ENCODE measurements at regions not wholly inside any gene's neighbourhood (a gene's known extent, or its start where the extent isn't known, plus 50 kb on each side); places are given as distances from the start of the nearest gene placed in this dataset.
"Not testable (repeated sequence)": the region's sequence is repeated elsewhere in the genome, so short reads cannot be mapped to it uniquely, and the experiment has no call there.

DNA sequence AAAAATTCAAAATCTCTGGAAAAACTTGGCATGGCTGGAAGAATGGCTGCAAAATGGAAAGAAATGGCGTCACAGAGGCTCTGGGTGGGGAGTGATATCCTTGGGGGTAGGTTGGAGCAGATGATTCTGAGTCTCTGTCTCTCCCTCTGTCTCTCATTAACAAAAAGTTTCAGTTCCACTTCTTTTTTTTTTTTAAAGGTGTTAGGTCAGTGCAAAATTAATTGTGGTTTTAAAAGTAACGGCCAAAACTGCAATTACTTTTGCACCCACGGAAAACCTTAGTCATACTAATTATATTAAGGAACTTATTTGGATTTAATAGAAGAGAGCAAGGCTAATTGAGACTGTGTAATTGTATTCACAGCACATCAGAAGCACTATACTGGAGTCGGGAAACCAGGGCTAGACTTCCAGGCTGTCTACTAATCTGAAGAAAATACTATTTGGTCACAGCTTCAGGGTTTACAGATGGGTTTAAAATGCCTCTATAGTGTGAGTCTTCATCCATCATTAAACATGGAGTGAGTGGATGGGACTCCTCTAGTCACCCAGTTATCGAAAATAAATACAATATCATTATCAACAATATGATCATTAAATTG, 289.1 kb upstream of the PLD5 start:
- TF ChIP-seq, protein P1, sequence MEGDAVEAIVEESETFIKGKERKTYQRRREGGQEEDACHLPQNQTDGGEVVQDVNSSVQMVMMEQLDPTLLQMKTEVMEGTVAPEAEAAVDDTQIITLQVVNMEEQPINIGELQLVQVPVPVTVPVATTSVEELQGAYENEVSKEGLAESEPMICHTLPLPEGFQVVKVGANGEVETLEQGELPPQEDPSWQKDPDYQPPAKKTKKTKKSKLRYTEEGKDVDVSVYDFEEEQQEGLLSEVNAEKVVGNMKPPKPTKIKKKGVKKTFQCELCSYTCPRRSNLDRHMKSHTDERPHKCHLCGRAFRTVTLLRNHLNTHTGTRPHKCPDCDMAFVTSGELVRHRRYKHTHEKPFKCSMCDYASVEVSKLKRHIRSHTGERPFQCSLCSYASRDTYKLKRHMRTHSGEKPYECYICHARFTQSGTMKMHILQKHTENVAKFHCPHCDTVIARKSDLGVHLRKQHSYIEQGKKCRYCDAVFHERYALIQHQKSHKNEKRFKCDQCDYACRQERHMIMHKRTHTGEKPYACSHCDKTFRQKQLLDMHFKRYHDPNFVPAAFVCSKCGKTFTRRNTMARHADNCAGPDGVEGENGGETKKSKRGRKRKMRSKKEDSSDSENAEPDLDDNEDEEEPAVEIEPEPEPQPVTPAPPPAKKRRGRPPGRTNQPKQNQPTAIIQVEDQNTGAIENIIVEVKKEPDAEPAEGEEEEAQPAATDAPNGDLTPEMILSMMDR (IDR thresholded peaks at IDR 0.05; ENCODE audit: poor library complexity, severe bottlenecking), result no peak
- Histone ChIP-seq H3K9me3 (ENCODE audit: severe bottlenecking) (no peaks in the 10 kb centered on the region), H3K27ac (ENCODE audit: poor library complexity, severe bottlenecking) (no peak overlapping the region), H3K27me3 (ENCODE audit: insufficient read depth, poor library complexity, severe bottlenecking) (no peaks in the 10 kb centered on the region), H3K4me3 (ENCODE audit: severe bottlenecking) (no peak overlapping the region), H3K4me1 (ENCODE audit: insufficient read depth, poor library complexity, severe bottlenecking) (no peaks in the 10 kb centered on the region), H3K36me3 (ENCODE audit: low read depth) (no peaks in the 10 kb centered on the region)
- ATAC-seq (ENCODE audit: low read depth) (no peak), DNase-seq (ENCODE audit: low spot score) (no peak)

DNA sequence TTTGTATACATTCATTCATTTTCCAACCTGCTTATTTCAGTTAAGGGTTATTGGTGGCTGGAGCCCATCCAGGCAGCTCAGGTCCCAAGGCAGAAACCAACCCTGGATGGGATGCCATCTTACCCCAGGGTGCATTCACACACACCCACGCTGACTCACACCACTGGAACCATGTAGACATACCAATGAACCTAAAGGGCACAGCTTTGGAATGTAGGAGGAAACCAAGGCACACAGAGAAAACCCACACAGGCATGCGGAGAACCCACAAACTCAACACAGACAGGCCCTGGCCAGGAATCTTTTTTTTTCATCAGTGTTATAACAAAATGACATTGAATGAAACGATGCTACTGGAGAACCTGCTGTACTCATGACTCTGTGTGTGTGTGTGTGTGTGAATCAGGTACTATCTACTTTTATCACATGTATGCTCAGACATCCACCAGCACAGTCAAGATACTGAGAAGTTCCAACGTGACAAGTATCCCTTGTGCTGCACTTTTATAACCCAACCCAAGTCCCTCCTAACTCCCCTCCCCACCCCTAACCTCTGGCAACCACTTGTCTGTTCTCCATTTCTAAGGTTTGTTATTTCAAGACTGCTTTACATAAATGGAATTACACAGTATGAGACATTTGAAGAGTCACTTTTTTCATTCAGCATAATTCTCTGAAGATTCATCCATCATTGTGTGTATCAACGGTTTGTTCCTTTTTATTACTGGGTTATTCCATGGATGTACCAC, 286.8 kb upstream of the PLD5 start:
- no peak overlapping the region for H3K4me3 ChIP-seq (ENCODE audit: severe bottlenecking)
- no peak for DNase-seq (ENCODE audit: low spot score)
- TF ChIP-seq, protein P1 (IDR thresholded peaks at IDR 0.05; ENCODE audit: poor library complexity, severe bottlenecking), result no peak

DNA sequence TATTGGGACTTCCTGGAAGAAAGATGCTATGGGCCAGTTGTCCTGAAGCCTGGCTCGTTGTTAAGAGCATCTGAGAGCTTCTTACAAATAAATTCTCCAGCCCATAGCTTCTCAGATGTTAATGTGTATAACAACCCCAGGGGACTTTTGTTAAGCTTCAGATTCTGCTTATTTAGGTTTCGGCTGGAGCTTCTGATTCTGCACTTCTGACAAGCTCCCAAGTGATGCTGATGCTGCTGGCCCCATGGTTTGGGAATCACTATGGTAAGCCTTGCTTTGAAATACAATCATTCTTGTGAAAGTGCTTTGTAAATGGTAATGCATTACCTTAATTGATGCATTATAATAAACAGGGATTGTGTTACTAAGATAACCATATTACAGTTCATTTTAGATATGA, 281.8 kb upstream of the PLD5 start:
- Histone ChIP-seq H3K27me3 (ENCODE audit: insufficient read depth, poor library complexity, severe bottlenecking) (no peaks in the 10 kb centered on the region), H3K9me3 (ENCODE audit: severe bottlenecking) (no peaks in the 10 kb centered on the region), H3K27ac (ENCODE audit: poor library complexity, severe bottlenecking) (no peak overlapping the region), H3K36me3 (ENCODE audit: low read depth) (no peaks in the 10 kb centered on the region), H3K4me1 (ENCODE audit: insufficient read depth, poor library complexity, severe bottlenecking) (no peaks in the 10 kb centered on the region), H3K4me3 (ENCODE audit: severe bottlenecking) (no peak overlapping the region)
- TF ChIP-seq, protein P1 (IDR thresholded peaks at IDR 0.05; ENCODE audit: poor library complexity, severe bottlenecking), result no peak
- ATAC-seq (ENCODE audit: low read depth), result no peak
- no peak for DNase-seq (ENCODE audit: low spot score)

More for the DNA sequence above, 286.8 kb upstream of the PLD5 start:
- no peaks in the 10 kb centered on the region for H3K27me3 ChIP-seq (ENCODE audit: insufficient read depth, poor library complexity, severe bottlenecking)
- no peaks in the 10 kb centered on the region for H3K36me3 ChIP-seq (ENCODE audit: low read depth)
- H3K27ac ChIP-seq (ENCODE audit: poor library complexity, severe bottlenecking), result no peak overlapping the region
- no peaks in the 10 kb centered on the region for H3K4me1 ChIP-seq (ENCODE audit: insufficient read depth, poor library complexity, severe bottlenecking)
- H3K9me3 ChIP-seq (ENCODE audit: severe bottlenecking), result no peaks in the 10 kb centered on the region
- ATAC-seq (ENCODE audit: low read depth), result no peak

DNA sequence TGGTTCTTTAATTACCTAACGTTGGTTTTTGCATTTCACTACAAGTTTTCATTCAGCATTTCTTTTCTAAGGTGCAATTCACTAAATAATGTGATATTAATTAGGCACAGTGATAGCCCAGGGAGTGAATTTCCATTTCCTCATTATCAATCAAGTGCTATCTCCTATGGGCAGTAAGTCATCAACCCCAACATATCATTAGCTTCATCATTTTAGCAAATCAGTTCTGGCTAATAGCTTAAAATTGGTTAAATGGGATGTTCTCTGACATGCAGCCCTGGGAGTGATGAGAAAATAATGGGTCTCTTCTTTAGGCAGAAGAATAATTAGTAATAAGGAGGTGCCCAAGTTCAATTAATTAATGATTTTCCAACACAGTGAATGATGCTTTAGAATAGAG, 280.9 kb upstream of the PLD5 start:
- H3K4me1 ChIP-seq (ENCODE audit: insufficient read depth, poor library complexity, severe bottlenecking); H3K9me3 ChIP-seq (ENCODE audit: severe bottlenecking); H3K27me3 ChIP-seq (ENCODE audit: insufficient read depth, poor library complexity, severe bottlenecking); H3K36me3 ChIP-seq (ENCODE audit: low read depth); DNase-seq (ENCODE audit: low spot score); ATAC-seq (ENCODE audit: low read depth); H3K4me3 ChIP-seq (ENCODE audit: severe bottlenecking); H3K27ac ChIP-seq (ENCODE audit: poor library complexity, severe bottlenecking): not testable (repeated sequence)

DNA sequence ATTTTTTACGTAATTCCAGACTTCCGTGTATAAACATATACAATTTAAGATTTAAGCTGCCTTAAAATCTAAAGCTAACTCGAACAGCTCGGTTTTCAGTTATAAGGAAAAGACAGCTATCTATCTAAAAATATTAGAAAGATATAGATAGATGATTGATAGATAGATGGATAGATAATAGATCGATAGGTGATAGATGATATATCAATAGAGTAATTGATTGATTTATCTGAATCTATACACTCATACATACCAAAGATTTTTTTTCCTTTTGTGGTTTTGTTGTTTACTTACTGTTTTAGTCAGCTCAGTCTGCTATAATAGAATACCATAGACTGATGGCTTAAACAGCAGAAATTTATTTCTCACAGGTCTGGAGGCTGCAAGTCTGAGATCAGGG, 278.5 kb upstream of the PLD5 start:
- ATAC-seq (ENCODE audit: low read depth) (no peak), DNase-seq (ENCODE audit: low spot score) (no peak)
- TF ChIP-seq, protein P1 (IDR thresholded peaks at IDR 0.05; ENCODE audit: poor library complexity, severe bottlenecking), result no peak
- Histone ChIP-seq H3K36me3 (ENCODE audit: low read depth) (no peaks in the 10 kb centered on the region), H3K4me3 (ENCODE audit: severe bottlenecking) (no peak overlapping the region), H3K27me3 (ENCODE audit: insufficient read depth, poor library complexity, severe bottlenecking) (no peaks in the 10 kb centered on the region), H3K27ac (ENCODE audit: poor library complexity, severe bottlenecking) (no peak overlapping the region), H3K9me3 (ENCODE audit: severe bottlenecking) (no peaks in the 10 kb centered on the region), H3K4me1 (ENCODE audit: insufficient read depth, poor library complexity, severe bottlenecking) (no peaks in the 10 kb centered on the region)

Data from RWPE2 (cell line).